ENCODE measurements at regions not wholly inside any gene's neighbourhood (a gene's known extent, or its start where the extent isn't known, plus 50 kb on each side); places are given as distances from the start of the nearest gene placed in this dataset.

GRCh38 chr4:24731448-24731847 is 63.9 kb upstream of the SOD3 start:
- no peak for TF ChIP-seq CTCF (conservative IDR thresholded peaks at IDR 0.05; ENCODE audit: low read length)
- no peak for TF ChIP-seq EZH2phosphoT487 (IDR thresholded peaks at IDR 0.05; ENCODE audit: borderline replicate concordance)

Measured in Loucy (cell line).